ENCODE measurements at regions not wholly inside any gene's neighbourhood (a gene's known extent, or its start where the extent isn't known, plus 50 kb on each side); places are given as distances from the start of the nearest gene placed in this dataset.
"Not testable (repeated sequence)": the region's sequence is repeated elsewhere in the genome, so short reads cannot be mapped to it uniquely, and the experiment has no call there.

DNA sequence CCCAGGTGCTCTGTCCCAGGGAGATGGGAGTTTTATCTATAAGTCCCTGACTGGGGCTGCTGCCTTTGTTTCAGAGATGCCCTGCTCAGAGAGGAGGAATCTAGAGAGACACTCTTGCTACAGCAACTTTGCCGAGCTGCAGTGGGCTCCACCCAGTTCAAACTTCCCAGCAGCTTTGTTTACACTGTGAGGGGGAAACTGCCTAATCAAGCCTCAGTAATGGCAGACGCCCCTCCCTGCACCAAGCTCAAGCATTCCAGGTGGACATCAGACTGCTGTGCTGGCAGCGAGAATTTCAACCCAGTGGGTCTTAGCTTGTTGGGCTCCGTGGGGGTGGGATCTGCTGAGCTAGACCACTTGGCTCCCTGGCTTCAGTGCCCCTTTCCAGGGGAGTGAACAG, 50.2 kb upstream of the RASA1 start:
- TF ChIP-seq CTCF, POLR2A (IDR thresholded peaks at IDR 0.05): not testable (repeated sequence)

All from lower leg skin (tissue), 3 donors.